ENCODE measurements at regions not wholly inside any gene's neighbourhood (a gene's known extent, or its start where the extent isn't known, plus 50 kb on each side); places are given as distances from the start of the nearest gene placed in this dataset. TPM values are rescaled to one million over a fixed set of nuclear protein-coding genes. Genes with fewer than 3 reads are reported as not detected.

GRCh38 chr7:55623617-55624016, 51.3 kb upstream of the VOPP1 start:
- TF ChIP-seq CTCF (IDR thresholded peaks at IDR 0.05; ENCODE audit: insufficient read depth, low read length): no peak
- DNase-seq (ENCODE audit: low read depth): no peak
- no peak overlapping the region for H3K4me3 ChIP-seq (ENCODE audit: low read depth, low read length)

GRCh38 chr7:55622241-55622640, 49.9 kb upstream of the VOPP1 start:
- no peak overlapping the region for H3K4me3 ChIP-seq (ENCODE audit: low read depth, low read length)
- no peak for DNase-seq (ENCODE audit: low read depth)
- no peak for TF ChIP-seq CTCF (IDR thresholded peaks at IDR 0.05; ENCODE audit: insufficient read depth, low read length)

Small RNAs in the stretch of these regions (small RNA-seq; reads per million reads assigned to genes)
- gene RNU6-389P (not detected), gene SUMO2P3 (not detected)

All from fibroblast of the aortic adventitia (primary cell).